ENCODE measurements at regions not wholly inside any gene's neighbourhood (a gene's known extent, or its start where the extent isn't known, plus 50 kb on each side); places are given as distances from the start of the nearest gene placed in this dataset.

DNA sequence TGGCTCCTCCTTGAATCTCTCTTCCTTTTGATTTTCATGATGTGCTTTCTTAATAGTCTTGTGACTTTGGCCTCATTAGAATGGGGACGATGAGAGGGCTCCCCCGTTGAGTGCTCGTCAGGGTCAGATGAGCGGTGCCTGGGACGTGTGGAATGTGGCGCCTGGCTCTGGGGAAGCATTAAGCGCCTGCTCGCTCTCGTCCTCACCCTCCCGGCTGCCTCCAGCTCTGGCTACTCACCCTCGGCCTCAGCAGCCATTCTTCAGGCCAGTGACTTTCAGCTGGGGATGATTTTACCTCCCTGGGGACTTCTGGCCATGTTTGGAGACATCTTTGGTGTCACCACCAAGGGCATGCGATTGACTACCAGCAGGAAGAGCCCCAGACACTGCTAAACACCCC, 69.7 kb downstream of the RPS6KA4 start:
- H4K20me1 ChIP-seq (ENCODE audit: insufficient read depth) = no peaks in the 10 kb centered on the region
- intact Hi-C loops (cut with micrococcal nuclease; ENCODE audit: unreplicated experiment) = no loop called here
- no peak for TF ChIP-seq EZH2 (IDR thresholded peaks at IDR 0.05; ENCODE audit: low read depth)
- TF ChIP-seq, protein P1, sequence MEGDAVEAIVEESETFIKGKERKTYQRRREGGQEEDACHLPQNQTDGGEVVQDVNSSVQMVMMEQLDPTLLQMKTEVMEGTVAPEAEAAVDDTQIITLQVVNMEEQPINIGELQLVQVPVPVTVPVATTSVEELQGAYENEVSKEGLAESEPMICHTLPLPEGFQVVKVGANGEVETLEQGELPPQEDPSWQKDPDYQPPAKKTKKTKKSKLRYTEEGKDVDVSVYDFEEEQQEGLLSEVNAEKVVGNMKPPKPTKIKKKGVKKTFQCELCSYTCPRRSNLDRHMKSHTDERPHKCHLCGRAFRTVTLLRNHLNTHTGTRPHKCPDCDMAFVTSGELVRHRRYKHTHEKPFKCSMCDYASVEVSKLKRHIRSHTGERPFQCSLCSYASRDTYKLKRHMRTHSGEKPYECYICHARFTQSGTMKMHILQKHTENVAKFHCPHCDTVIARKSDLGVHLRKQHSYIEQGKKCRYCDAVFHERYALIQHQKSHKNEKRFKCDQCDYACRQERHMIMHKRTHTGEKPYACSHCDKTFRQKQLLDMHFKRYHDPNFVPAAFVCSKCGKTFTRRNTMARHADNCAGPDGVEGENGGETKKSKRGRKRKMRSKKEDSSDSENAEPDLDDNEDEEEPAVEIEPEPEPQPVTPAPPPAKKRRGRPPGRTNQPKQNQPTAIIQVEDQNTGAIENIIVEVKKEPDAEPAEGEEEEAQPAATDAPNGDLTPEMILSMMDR (conservative IDR thresholded peaks at IDR 0.05) = no peak
- H3K27me3 ChIP-seq (ENCODE audit: insufficient read depth, low read depth) = no peaks in the 10 kb centered on the region
- no peak for DNase-seq
- H3K4me3 ChIP-seq = no peak overlapping the region
- no peaks in the 10 kb centered on the region for H3K79me2 ChIP-seq (ENCODE audit: low read depth)
- no TSS peak for BruUV-seq (replicated peaks)
- H2AFZ ChIP-seq = no peak overlapping the region
- POLR2A ChIA-PET (ENCODE audit: unreplicated experiment) = no interaction called here
- no peaks in the 10 kb centered on the region for H3F3A ChIP-seq (ENCODE audit: insufficient read depth, low read depth)
- H3K27ac ChIP-seq = no peak overlapping the region
- CTCF ChIA-PET = interaction anchor here (0.6 kb wide), 1 partner anchor 522 kb away, joined by 6 read pairs; no protein-coding TSS in a partner anchor
- H3K9me3 ChIP-seq (ENCODE audit: insufficient read depth, low read depth) = no peaks in the 10 kb centered on the region
- no peaks in the 10 kb centered on the region for H3K4me1 ChIP-seq (replicated peaks; ENCODE audit: insufficient read depth)
- no peak overlapping the region for H3K4me2 ChIP-seq
- H3K9me2 ChIP-seq (ENCODE audit: insufficient read depth) = no peaks in the 10 kb centered on the region
- H3K36me3 ChIP-seq (ENCODE audit: low read depth) = no peaks in the 10 kb centered on the region

DNA sequence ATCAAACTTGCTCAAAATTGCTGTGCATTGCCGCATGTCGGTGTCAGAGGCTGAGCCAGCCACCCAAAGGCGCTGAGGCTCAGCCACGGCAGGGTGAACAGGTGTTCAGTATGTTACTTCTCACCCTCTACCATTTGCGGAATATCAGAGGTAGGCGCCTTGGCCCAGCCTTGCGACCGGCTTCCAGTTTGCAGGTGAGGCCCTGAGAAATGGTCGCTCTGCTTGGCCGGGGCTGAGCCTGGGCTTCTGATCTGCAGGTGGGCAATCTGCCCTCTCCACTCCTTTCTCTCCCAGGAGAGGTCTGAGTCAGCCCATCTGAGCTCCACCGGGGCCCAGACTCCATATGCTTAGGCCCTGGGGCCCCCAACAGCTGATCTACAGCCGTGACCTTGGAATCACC, 71.0 kb downstream of the RPS6KA4 start:
- no peak overlapping the region for H2AFZ ChIP-seq
- no peak overlapping the region for H3K27ac ChIP-seq
- no TSS peak for BruUV-seq (replicated peaks)
- H3K36me3 ChIP-seq (ENCODE audit: low read depth) = no peaks in the 10 kb centered on the region
- H3K9me2 ChIP-seq (ENCODE audit: insufficient read depth) = no peaks in the 10 kb centered on the region
- no peak overlapping the region for H3K4me2 ChIP-seq
- intact Hi-C loops (cut with micrococcal nuclease; ENCODE audit: unreplicated experiment) = no loop called here
- H3K79me2 ChIP-seq (ENCODE audit: low read depth) = no peaks in the 10 kb centered on the region
- H3K4me3 ChIP-seq = no peak overlapping the region
- DNase-seq = no peak
- no peak for TF ChIP-seq EZH2 (IDR thresholded peaks at IDR 0.05; ENCODE audit: low read depth)
- TF ChIP-seq, protein P1 (conservative IDR thresholded peaks at IDR 0.05) = no peak
- peaks cover 6% of the 10 kb centered on the region for H3K4me1 ChIP-seq (replicated peaks; ENCODE audit: insufficient read depth)
- peaks cover 4% of the 10 kb centered on the region; the same call in 1 of the 2 replicates for H3F3A ChIP-seq (ENCODE audit: insufficient read depth, low read depth)
- H4K20me1 ChIP-seq (ENCODE audit: insufficient read depth) = no peaks in the 10 kb centered on the region
- H3K9me3 ChIP-seq (ENCODE audit: insufficient read depth, low read depth) = no peaks in the 10 kb centered on the region
- CTCF ChIA-PET = no interaction called here
- POLR2A ChIA-PET (ENCODE audit: unreplicated experiment) = no interaction called here
- H3K27me3 ChIP-seq (ENCODE audit: insufficient read depth, low read depth) = no peaks in the 10 kb centered on the region

DNA sequence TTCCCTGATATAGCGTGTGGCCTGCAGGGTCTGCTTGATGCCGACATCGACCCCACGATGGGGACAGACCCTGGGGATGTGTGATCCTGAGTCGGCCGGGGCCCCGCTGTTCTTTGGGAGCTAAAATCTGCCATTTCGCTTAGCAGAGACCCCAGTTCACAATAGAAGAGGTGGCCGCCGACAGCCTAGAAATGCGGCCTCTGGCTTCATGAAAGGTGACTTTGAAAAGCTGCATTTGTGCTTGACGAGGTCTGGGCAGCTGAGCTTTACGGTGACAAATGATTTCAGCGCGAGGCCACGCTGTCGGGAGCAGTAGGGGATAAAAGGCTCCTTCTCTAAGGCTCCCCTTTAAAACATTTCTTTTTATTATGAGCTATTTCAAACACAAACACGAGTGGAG, 71.7 kb downstream of the RPS6KA4 start:
- H3K79me2 ChIP-seq (ENCODE audit: low read depth) = no peaks in the 10 kb centered on the region
- no peak overlapping the region for H2AFZ ChIP-seq
- ChIA-PET CTCF (interaction anchor here (0.5 kb wide), 1 partner anchor 461 kb away, joined by 3 read pairs; no protein-coding TSS in a partner anchor), POLR2A (ENCODE audit: unreplicated experiment) (no interaction called here)
- no peak overlapping the region for H3K4me2 ChIP-seq
- H3K4me1 ChIP-seq (replicated peaks; ENCODE audit: insufficient read depth) = peaks cover 12% of the 10 kb centered on the region
- no peak for TF ChIP-seq EZH2 (IDR thresholded peaks at IDR 0.05; ENCODE audit: low read depth)
- TF ChIP-seq, protein P1 (conservative IDR thresholded peaks at IDR 0.05) = no peak
- H3K4me3 ChIP-seq = no peak overlapping the region
- H3K27me3 ChIP-seq (ENCODE audit: insufficient read depth, low read depth) = no peaks in the 10 kb centered on the region
- no peaks in the 10 kb centered on the region for H3K9me3 ChIP-seq (ENCODE audit: insufficient read depth, low read depth)
- no TSS peak for BruUV-seq (replicated peaks)
- intact Hi-C loops (cut with micrococcal nuclease; ENCODE audit: unreplicated experiment) = no loop called here
- no peak overlapping the region for H3K27ac ChIP-seq
- no peaks in the 10 kb centered on the region for H3K36me3 ChIP-seq (ENCODE audit: low read depth)
- H3F3A ChIP-seq (ENCODE audit: insufficient read depth, low read depth) = peaks cover 9% of the 10 kb centered on the region
- no peaks in the 10 kb centered on the region for H3K9me2 ChIP-seq (ENCODE audit: insufficient read depth)
- no peak for DNase-seq
- no peaks in the 10 kb centered on the region for H4K20me1 ChIP-seq (ENCODE audit: insufficient read depth)

All from PC-9 (cell line).